Gastrocnemius medialis (tissue), 4 donors: ENCODE measurements at regions not wholly inside any gene's neighbourhood (a gene's known extent, or its start where the extent isn't known, plus 50 kb on each side); places are given as distances from the start of the nearest gene placed in this dataset.

ENCODE experiments used
- CTCF ChIP-seq, 5 experiments: fragments of 450-650 bp in 3 of 5; fragments of 200-600 bp in 2 of 5; sonication (generic) in 2 of 5; IDR thresholded peaks in 4 of 5; conservative IDR thresholded peaks in 1 of 5; 1 replicate in 4 of 5; 2 replicates in 1 of 5; pipeline ENCODE4 v1.5.1; 2016 to 2019; ENCODE audit warnings: antibody characterized with exemption in 5 of 5, mild to moderate bottlenecking in 3 of 5, moderate library complexity in 3 of 5
- POLR2A ChIP-seq, 2 donors: fragments of 450-650 bp; IDR thresholded peaks; one replicate each; pipeline ENCODE4 v1.6.1; 2017; ENCODE audit warnings: antibody characterized with exemption in 2 of 2, mild to moderate bottlenecking in 2 of 2, moderate library complexity in 2 of 2

DNA sequence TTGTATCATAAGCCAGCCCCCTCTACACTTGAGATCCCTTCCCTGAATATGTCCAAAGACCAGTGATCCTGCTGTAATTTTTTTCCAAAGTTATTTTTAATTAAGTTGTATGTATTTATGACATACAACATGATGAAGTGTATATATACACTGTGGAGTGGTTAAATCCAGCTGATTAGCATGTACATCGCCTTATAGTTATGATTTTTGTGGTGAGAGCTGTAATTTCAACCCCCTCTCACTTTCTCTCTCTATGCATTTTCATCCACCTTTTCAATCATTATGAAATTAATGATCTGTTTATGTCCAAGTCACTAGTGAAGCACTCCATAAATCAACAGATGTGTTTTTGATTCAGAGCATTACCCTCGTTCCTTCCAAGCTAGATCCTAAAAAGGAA lies 85.3 kb downstream of the KCTD12 start:
- no peak for TF ChIP-seq CTCF (IDR thresholded peaks at IDR 0.05 in 4 of 5, conservative IDR thresholded peaks at IDR 0.05 in 1 of 5)
- TF ChIP-seq POLR2A (IDR thresholded peaks at IDR 0.05), result no peak
